Neural progenitor cell (in vitro differentiated cells): ENCODE measurements at regions not wholly inside any gene's neighbourhood (a gene's known extent, or its start where the extent isn't known, plus 50 kb on each side); places are given as distances from the start of the nearest gene placed in this dataset.

Source experiments
- DNase-seq: peaks from one replicate; pipeline ENCODE4 v3.0.0-alpha.2; 2016; ENCODE audit warnings: low spot score
- H2AFZ ChIP-seq: fragments of 200-600 bp; sonication (generic); replicated peaks from 2 replicates; pipeline ENCODE4 v1.6.1; 2016; ENCODE audit warnings: antibody characterized with exemption
- H3F3A ChIP-seq: fragments of 200-600 bp; sonication (generic); 2 replicates; pipeline ENCODE4 v1.6.1; 2016; ENCODE audit warnings: antibody characterized with exemption, low read depth
- H3K27ac ChIP-seq: fragments of 200-600 bp; sonication (generic); 2 replicates; pipeline ENCODE4 v1.5.1; 2016; ENCODE audit warnings: mild to moderate bottlenecking
- H3K27me3 ChIP-seq: fragments of 200-600 bp; sonication (generic); 2 replicates; pipeline ENCODE4 v1.6.1; 2016; ENCODE audit warnings: mild to moderate bottlenecking, moderate library complexity
- H3K36me3 ChIP-seq: fragments of 200-600 bp; sonication (generic); 2 replicates; pipeline ENCODE4 v1.5.1; 2016
- H3K4me1 ChIP-seq: fragments of 200-600 bp; sonication (generic); 2 replicates; pipeline ENCODE4 v1.6.1; 2016; ENCODE audit warnings: mixed run types
- H3K4me2 ChIP-seq: fragments of 200-600 bp; sonication (generic); 2 replicates; pipeline ENCODE4 v1.6.1; 2016
- H3K4me3 ChIP-seq: fragments of 200-600 bp; sonication (generic); 2 replicates; pipeline ENCODE4 v1.5.1; 2016
- H3K79me2 ChIP-seq: fragments of 200-600 bp; sonication (generic); 2 replicates; pipeline ENCODE4 v1.6.1; 2016; ENCODE audit warnings: low read depth
- H3K9ac ChIP-seq: fragments of 200-600 bp; sonication (generic); 2 replicates; pipeline ENCODE4 v1.6.1; 2016
- H3K9me3 ChIP-seq: fragments of 200-600 bp; sonication (generic); 2 replicates; pipeline ENCODE4 v1.5.1; 2016; ENCODE audit warnings: low read depth
- H4K20me1 ChIP-seq: fragments of 200-600 bp; sonication (generic); 2 replicates; pipeline ENCODE4 v1.6.1; 2016; ENCODE audit warnings: low read depth
- H3K27ac Mint-ChIP-seq: 3 replicates; pipeline ENCODE4 v1.8.0; 2021; ENCODE audit warnings: mixed read lengths
- H3K27me3 Mint-ChIP-seq: 2 replicates; pipeline ENCODE4 v1.8.0; 2022; ENCODE audit warnings: low read depth, mild to moderate bottlenecking, inconsistent platforms, moderate library complexity, mixed read lengths; ENCODE audit not compliant: insufficient read depth
- H3K36me3 Mint-ChIP-seq: 3 replicates; pipeline ENCODE4 v1.8.0; 2021; ENCODE audit warnings: mixed read lengths
- H3K4me1 Mint-ChIP-seq: 3 replicates; pipeline ENCODE4 v1.8.0; 2021; ENCODE audit warnings: mixed read lengths
- H3K4me3 Mint-ChIP-seq: 3 replicates; pipeline ENCODE4 v1.8.0; 2021; ENCODE audit warnings: mild to moderate bottlenecking, moderate library complexity, mixed read lengths
- H3K9me3 Mint-ChIP-seq: 3 replicates; pipeline ENCODE4 v1.8.0; 2020; ENCODE audit warnings: mixed read lengths
- EZH2 ChIP-seq: fragments of 200-600 bp; sonication (generic); IDR thresholded peaks from 2 replicates; pipeline ENCODE4 v1.6.1; 2017; ENCODE audit warnings: antibody characterized with exemption, mild to moderate bottlenecking, moderate library complexity
- EZH2phosphoT487 ChIP-seq: fragments of 200-600 bp; sonication (generic); IDR thresholded peaks from 2 replicates; pipeline ENCODE4 v1.6.1; 2017; ENCODE audit warnings: antibody characterized with exemption
- TF ChIP-seq, protein P1 (sequence below): fragments of 200-600 bp; sonication (generic); IDR thresholded peaks from 2 replicates; pipeline ENCODE4 v1.5.1; 2017; ENCODE audit warnings: antibody characterized with exemption, mild to moderate bottlenecking

GRCh38 chr14:101080922-101081593, 177.5 kb upstream of the RTL1 start:
- H3K27me3 Mint-ChIP-seq: peaks cover 11% of the 10 kb centered on the region

DNA sequence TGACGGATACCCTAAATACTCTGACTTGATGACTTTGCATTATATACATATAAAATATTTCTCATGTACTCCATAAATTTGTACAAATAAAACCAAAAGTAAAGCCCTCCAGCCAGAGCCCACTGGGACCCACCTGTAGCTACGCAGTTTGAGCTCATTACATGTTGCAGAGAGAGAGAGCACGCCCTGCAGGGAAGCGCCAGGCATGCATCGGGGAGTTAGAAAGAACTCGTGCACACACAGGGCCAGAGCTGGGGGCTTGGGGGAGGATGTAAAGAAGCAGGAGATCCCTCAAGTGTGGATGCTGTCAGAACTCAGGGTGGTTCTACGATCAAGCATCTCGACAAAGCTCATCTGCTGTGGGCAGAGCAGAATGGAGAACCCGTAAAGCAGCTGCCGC, 178.5 kb upstream of the RTL1 start:
- peaks cover 9% of the 10 kb centered on the region for H3K4me1 ChIP-seq
- no peak overlapping the region for H2AFZ ChIP-seq
- H3K4me2 ChIP-seq: no peak overlapping the region
- H3K27ac ChIP-seq: no peak overlapping the region
- Mint-ChIP-seq H3K27me3 (peaks cover 9% of the 10 kb centered on the region), H3K36me3 (no peaks in the 10 kb centered on the region), H3K4me3 (no peak overlapping the region), H3K4me1 (peaks cover 6% of the 10 kb centered on the region), H3K27ac (no peak overlapping the region), H3K9me3 (peaks cover 2% of the 10 kb centered on the region)
- H3K79me2 ChIP-seq: no peaks in the 10 kb centered on the region
- no peak overlapping the region for H3K9ac ChIP-seq
- H3K27me3 ChIP-seq: peaks cover 34% of the 10 kb centered on the region
- H3K9me3 ChIP-seq: no peaks in the 10 kb centered on the region
- H3K36me3 ChIP-seq: no peaks in the 10 kb centered on the region
- DNase-seq: no peak
- no peaks in the 10 kb centered on the region for H4K20me1 ChIP-seq
- H3K4me3 ChIP-seq: no peak overlapping the region
- no peaks in the 10 kb centered on the region for H3F3A ChIP-seq
- TF ChIP-seq, protein P1, sequence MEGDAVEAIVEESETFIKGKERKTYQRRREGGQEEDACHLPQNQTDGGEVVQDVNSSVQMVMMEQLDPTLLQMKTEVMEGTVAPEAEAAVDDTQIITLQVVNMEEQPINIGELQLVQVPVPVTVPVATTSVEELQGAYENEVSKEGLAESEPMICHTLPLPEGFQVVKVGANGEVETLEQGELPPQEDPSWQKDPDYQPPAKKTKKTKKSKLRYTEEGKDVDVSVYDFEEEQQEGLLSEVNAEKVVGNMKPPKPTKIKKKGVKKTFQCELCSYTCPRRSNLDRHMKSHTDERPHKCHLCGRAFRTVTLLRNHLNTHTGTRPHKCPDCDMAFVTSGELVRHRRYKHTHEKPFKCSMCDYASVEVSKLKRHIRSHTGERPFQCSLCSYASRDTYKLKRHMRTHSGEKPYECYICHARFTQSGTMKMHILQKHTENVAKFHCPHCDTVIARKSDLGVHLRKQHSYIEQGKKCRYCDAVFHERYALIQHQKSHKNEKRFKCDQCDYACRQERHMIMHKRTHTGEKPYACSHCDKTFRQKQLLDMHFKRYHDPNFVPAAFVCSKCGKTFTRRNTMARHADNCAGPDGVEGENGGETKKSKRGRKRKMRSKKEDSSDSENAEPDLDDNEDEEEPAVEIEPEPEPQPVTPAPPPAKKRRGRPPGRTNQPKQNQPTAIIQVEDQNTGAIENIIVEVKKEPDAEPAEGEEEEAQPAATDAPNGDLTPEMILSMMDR: peak; percentile 24
- TF ChIP-seq EZH2 (no peak), EZH2phosphoT487 (no peak)

More at GRCh38 chr14:101080922-101081593, 177.5 kb upstream of the RTL1 start:
- Histone ChIP-seq H3K4me3 (no peak overlapping the region), H3K4me1 (peaks cover 10% of the 10 kb centered on the region), H4K20me1 (no peaks in the 10 kb centered on the region), H3K27me3 (peaks cover 44% of the 10 kb centered on the region), H3F3A (no peaks in the 10 kb centered on the region), H3K36me3 (no peaks in the 10 kb centered on the region), H2AFZ (no peak overlapping the region), H3K9me3 (no peaks in the 10 kb centered on the region), H3K9ac (no peak overlapping the region), H3K27ac (no peak overlapping the region), H3K4me2 (no peak overlapping the region), H3K79me2 (no peaks in the 10 kb centered on the region)
- H3K36me3 Mint-ChIP-seq: no peaks in the 10 kb centered on the region
- peaks cover 12% of the 10 kb centered on the region for H3K4me1 Mint-ChIP-seq
- DNase-seq: no peak
- H3K4me3 Mint-ChIP-seq: no peak overlapping the region
- peaks cover 2% of the 10 kb centered on the region for H3K9me3 Mint-ChIP-seq
- H3K27ac Mint-ChIP-seq: no peak overlapping the region
- TF ChIP-seq EZH2phosphoT487 (no peak), EZH2 (no peak)
- TF ChIP-seq, protein P1: no peak

GRCh38 chr14:101082436-101083384, 179.2 kb upstream of the RTL1 start:
- no peak overlapping the region for H2AFZ ChIP-seq
- no peak overlapping the region for H3K4me2 ChIP-seq
- no peaks in the 10 kb centered on the region for H3K36me3 Mint-ChIP-seq
- H3K27me3 Mint-ChIP-seq: peaks cover 9% of the 10 kb centered on the region
- no peak overlapping the region for H3K27ac ChIP-seq
- H3K9me3 ChIP-seq: no peaks in the 10 kb centered on the region
- peaks cover 2% of the 10 kb centered on the region for H3K9me3 Mint-ChIP-seq
- DNase-seq: no peak
- H3K9ac ChIP-seq: no peak overlapping the region
- H3K36me3 ChIP-seq: no peaks in the 10 kb centered on the region
- H3K27ac Mint-ChIP-seq: no peak overlapping the region
- no peak for TF ChIP-seq EZH2
- TF ChIP-seq, protein P1: no peak
- TF ChIP-seq EZH2phosphoT487: no peak
- no peaks in the 10 kb centered on the region for H3F3A ChIP-seq
- peaks cover 4% of the 10 kb centered on the region for H3K4me1 Mint-ChIP-seq
- H3K4me3 ChIP-seq: no peak overlapping the region
- H4K20me1 ChIP-seq: no peaks in the 10 kb centered on the region
- H3K27me3 ChIP-seq: peaks cover 28% of the 10 kb centered on the region
- no peaks in the 10 kb centered on the region for H3K79me2 ChIP-seq
- peaks cover 2% of the 10 kb centered on the region for H3K4me1 ChIP-seq
- H3K4me3 Mint-ChIP-seq: no peak overlapping the region
